Hepatocyte (in vitro differentiated cells): ENCODE measurements at regions not wholly inside any gene's neighbourhood (a gene's known extent, or its start where the extent isn't known, plus 50 kb on each side); places are given as distances from the start of the nearest gene placed in this dataset.

Experiments used
- DNase-seq: peaks from one replicate; pipeline ENCODE4 v3.0.0-alpha.2; 2016; ENCODE audit warnings: low spot score
- H2AFZ ChIP-seq: fragments of 200-600 bp; sonication (generic); 2 replicates; pipeline ENCODE4 v1.6.0; 2016; ENCODE audit warnings: antibody characterized with exemption, mild to moderate bottlenecking
- H3K27ac ChIP-seq: fragments of 200-600 bp; sonication (generic); 2 replicates; pipeline ENCODE4 v1.5.1; 2016; ENCODE audit warnings: mild to moderate bottlenecking
- H3K27me3 ChIP-seq: fragments of 200-600 bp; sonication (generic); 2 replicates; pipeline ENCODE4 v1.6.1; 2016
- H3K36me3 ChIP-seq: fragments of 200-600 bp; sonication (generic); replicated peaks from 2 replicates; pipeline ENCODE4 v1.5.1; 2016; ENCODE audit warnings: low read depth; ENCODE audit not compliant: insufficient read depth
- H3K4me1 ChIP-seq: fragments of 200-600 bp; sonication (generic); 2 replicates; pipeline ENCODE4 v1.5.1; 2016; ENCODE audit warnings: mild to moderate bottlenecking, moderate library complexity; ENCODE audit not compliant: insufficient read depth
- H3K4me2 ChIP-seq: fragments of 200-600 bp; sonication (generic); 2 replicates; pipeline ENCODE4 v1.6.0; 2016
- H3K4me3 ChIP-seq: fragments of 200-600 bp; sonication (generic); 2 replicates; pipeline ENCODE4 v1.5.1; 2016; ENCODE audit warnings: mild to moderate bottlenecking
- H3K79me2 ChIP-seq: fragments of 200-600 bp; sonication (generic); 2 replicates; pipeline ENCODE4 v1.6.0; 2017; ENCODE audit warnings: mild to moderate bottlenecking
- H3K9me2 ChIP-seq: fragments of 200-600 bp; sonication (generic); replicated peaks from 2 replicates; pipeline ENCODE4 v1.6.0; 2017; ENCODE audit warnings: mild to moderate bottlenecking; ENCODE audit not compliant: insufficient read depth
- H3K9me3 ChIP-seq: fragments of 200-600 bp; sonication (generic); 2 replicates; pipeline ENCODE4 v1.5.1; 2016; ENCODE audit warnings: low read depth, mild to moderate bottlenecking
- H4K20me1 ChIP-seq: fragments of 200-600 bp; sonication (generic); 2 replicates; pipeline ENCODE4 v1.6.0; 2016; ENCODE audit warnings: mild to moderate bottlenecking; ENCODE audit not compliant: insufficient read depth, poor library complexity, severe bottlenecking
- EZH2 ChIP-seq: fragments of 200-600 bp; sonication (generic); IDR thresholded peaks from 2 replicates; pipeline ENCODE4 v1.6.1; 2016; ENCODE audit warnings: antibody characterized with exemption, mild to moderate bottlenecking, borderline replicate concordance
- EZH2phosphoT487 ChIP-seq: fragments of 200-600 bp; sonication (generic); IDR thresholded peaks from one replicate; pipeline ENCODE4 v1.6.1; 2018; ENCODE audit warnings: antibody characterized with exemption, mild to moderate bottlenecking, low read depth, moderate library complexity; ENCODE audit not compliant: unreplicated experiment, severe bottlenecking
- WGBS: methylation state at CpG from one replicate; pipeline ENCODE4 v1.1.6; 2016; ENCODE audit warnings: low lambda C conversion rate; ENCODE audit errors: missing lambda C conversion rate; 5-methylcytosine and 5-hydroxymethylcytosine counted together
- TF ChIP-seq, protein P1 (sequence below): fragments of 200-600 bp; sonication (generic); IDR thresholded peaks from 2 replicates; pipeline ENCODE4 v1.5.1; 2016; ENCODE audit warnings: antibody characterized with exemption, mild to moderate bottlenecking; ENCODE audit not compliant: poor library complexity

DNA sequence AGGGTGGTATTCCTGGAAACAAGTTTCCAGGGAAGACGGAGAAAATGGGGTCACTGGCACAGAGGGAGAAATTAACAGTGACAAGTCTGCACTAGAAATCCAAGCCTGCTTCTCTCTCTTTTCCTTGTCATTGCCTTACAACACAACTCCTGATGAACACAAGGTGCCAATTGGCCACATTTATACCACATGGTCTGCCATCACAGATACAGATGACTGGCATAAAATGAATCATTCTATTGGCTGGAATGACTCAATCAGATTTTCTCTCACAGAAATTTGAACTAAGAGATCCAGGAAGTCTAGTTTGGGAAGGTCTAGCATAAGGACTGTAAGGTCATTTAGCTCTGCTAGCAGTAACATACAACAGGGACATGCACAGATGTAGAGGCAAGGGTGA, 190.3 kb downstream of the LINC00237 start:
- Histone ChIP-seq H3K9me2 (no peaks in the 10 kb centered on the region), H3K4me1 (no peaks in the 10 kb centered on the region), H3K79me2 (no peaks in the 10 kb centered on the region), H3K36me3 (no peaks in the 10 kb centered on the region), H3K4me2 (no peak overlapping the region), H3K4me3 (no peak overlapping the region), H3K27ac (no peak overlapping the region), H3K27me3 (no peaks in the 10 kb centered on the region), H2AFZ (no peak overlapping the region), H4K20me1 (no peaks in the 10 kb centered on the region), H3K9me3 (no peaks in the 10 kb centered on the region)
- 50% methylated on average over 1 of the region's 1 CpG for WGBS
- TF ChIP-seq EZH2 (no peak), EZH2phosphoT487 (no peak)
- TF ChIP-seq, protein P1, sequence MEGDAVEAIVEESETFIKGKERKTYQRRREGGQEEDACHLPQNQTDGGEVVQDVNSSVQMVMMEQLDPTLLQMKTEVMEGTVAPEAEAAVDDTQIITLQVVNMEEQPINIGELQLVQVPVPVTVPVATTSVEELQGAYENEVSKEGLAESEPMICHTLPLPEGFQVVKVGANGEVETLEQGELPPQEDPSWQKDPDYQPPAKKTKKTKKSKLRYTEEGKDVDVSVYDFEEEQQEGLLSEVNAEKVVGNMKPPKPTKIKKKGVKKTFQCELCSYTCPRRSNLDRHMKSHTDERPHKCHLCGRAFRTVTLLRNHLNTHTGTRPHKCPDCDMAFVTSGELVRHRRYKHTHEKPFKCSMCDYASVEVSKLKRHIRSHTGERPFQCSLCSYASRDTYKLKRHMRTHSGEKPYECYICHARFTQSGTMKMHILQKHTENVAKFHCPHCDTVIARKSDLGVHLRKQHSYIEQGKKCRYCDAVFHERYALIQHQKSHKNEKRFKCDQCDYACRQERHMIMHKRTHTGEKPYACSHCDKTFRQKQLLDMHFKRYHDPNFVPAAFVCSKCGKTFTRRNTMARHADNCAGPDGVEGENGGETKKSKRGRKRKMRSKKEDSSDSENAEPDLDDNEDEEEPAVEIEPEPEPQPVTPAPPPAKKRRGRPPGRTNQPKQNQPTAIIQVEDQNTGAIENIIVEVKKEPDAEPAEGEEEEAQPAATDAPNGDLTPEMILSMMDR = no peak
- no peak for DNase-seq

DNA sequence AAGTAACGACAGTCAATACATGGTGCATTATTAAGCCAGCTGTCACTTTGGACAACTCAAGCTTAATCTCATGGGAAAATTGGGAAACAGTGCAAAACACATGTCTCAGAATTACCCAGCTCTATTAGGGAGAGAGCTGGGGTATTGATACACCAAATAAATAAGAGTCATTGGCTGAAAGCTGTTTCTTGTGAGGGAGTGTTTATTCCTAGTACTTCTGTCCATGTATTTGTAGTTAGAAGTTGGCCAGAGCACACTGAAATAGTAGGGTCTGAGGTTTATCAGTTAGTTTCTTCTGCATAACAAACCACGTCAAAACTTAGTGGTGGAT, 192.0 kb upstream of the RALGAPA2 start:
- Histone ChIP-seq H3K79me2 (no peaks in the 10 kb centered on the region), H3K4me1 (no peaks in the 10 kb centered on the region), H3K27ac (no peak overlapping the region), H3K4me2 (no peak overlapping the region), H3K27me3 (no peaks in the 10 kb centered on the region), H3K9me2 (no peaks in the 10 kb centered on the region), H4K20me1 (no peaks in the 10 kb centered on the region), H3K4me3 (no peak overlapping the region), H3K36me3 (no peaks in the 10 kb centered on the region), H3K9me3 (no peaks in the 10 kb centered on the region), H2AFZ (no peak overlapping the region)
- DNase-seq = no peak
- 85% methylated on average over 2 of the region's 2 CpGs for WGBS
- TF ChIP-seq, protein P1 = no peak
- TF ChIP-seq EZH2 = no peak
- TF ChIP-seq EZH2phosphoT487 = no peak

DNA sequence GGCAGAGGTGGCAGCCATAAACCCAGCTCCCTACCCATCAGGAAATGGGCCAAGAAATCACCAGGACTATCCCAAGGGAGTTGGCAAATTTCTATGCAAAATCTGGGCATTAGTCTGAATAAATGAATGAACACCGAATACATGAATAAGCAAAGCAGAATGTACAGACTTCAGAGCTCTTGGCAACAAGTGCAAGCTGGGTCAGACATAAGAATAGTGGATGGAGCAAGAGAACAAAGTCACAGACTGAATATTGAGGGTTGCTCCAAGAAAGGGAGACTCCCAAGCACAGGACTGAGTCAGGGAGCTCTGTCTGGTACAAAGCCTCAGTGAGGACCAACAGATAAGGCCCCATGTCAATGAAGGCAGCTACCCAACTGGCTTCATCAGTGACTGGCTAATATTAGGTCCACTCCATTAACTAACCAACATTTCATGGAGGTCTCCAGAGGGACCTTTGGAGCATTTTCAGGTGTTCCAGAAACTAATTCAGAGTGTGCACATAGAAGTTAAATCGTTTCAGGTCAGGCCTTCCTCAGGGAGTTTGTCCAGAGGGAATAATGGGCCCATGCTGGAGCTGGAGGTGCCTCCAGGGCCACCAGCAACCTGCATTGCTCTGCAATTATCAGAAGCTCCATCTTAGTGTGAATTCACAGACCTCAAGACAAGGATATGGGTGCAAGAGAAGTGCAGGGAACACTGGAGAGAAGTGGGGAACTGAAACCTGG, 191.5 kb upstream of the RALGAPA2 start:
- Histone ChIP-seq H3K36me3 (no peaks in the 10 kb centered on the region), H3K4me2 (no peak overlapping the region), H3K4me1 (no peaks in the 10 kb centered on the region), H2AFZ (no peak overlapping the region), H3K27ac (no peak overlapping the region), H3K9me3 (no peaks in the 10 kb centered on the region), H4K20me1 (no peaks in the 10 kb centered on the region), H3K4me3 (no peak overlapping the region), H3K27me3 (no peaks in the 10 kb centered on the region), H3K9me2 (no peaks in the 10 kb centered on the region), H3K79me2 (no peaks in the 10 kb centered on the region)
- TF ChIP-seq, protein P1 = no peak
- no peak for TF ChIP-seq EZH2
- no peak for TF ChIP-seq EZH2phosphoT487
- WGBS = 77% methylated on average over 2 of the region's 2 CpGs
- no peak for DNase-seq

- no peaks in the 10 kb centered on the region for H3K79me2 ChIP-seq
- H3K36me3 ChIP-seq = no peaks in the 10 kb centered on the region
- H3K4me2 ChIP-seq = no peak overlapping the region
- no peak for TF ChIP-seq EZH2phosphoT487
- TF ChIP-seq, protein P1 = no peak
- TF ChIP-seq EZH2 = no peak
- H3K4me1 ChIP-seq = no peaks in the 10 kb centered on the region
- no peak overlapping the region for H3K4me3 ChIP-seq
- H3K27me3 ChIP-seq = no peaks in the 10 kb centered on the region
- DNase-seq = no peak
- no peak overlapping the region for H2AFZ ChIP-seq
- H3K9me3 ChIP-seq = no peaks in the 10 kb centered on the region
- no peak overlapping the region for H3K27ac ChIP-seq
- 9% methylated on average over 4 of the region's 4 CpGs for WGBS
- H3K9me2 ChIP-seq = no peaks in the 10 kb centered on the region
- H4K20me1 ChIP-seq = no peaks in the 10 kb centered on the region
These were observed 185.5 kb upstream of the RALGAPA2 start for GRCh38 chr20:20897922-20898321.
